PC-9 (cell line): ENCODE measurements at regions not wholly inside any gene's neighbourhood (a gene's known extent, or its start where the extent isn't known, plus 50 kb on each side); places are given as distances from the start of the nearest gene placed in this dataset.

Experiments
- BruUV-seq: library from RNA; stranded (reverse); fragments of 400-500 nt; replicated peaks from 2 replicates; lab custom pipeline; 2021; lab: Mats Ljungman, UMichigan
- CTCF ChIA-PET: fragments of 300-600 bp; sonication (Branson Sonifier 250); formaldehyde crosslinking; loops from one replicate; lab custom pipeline; 2022; ENCODE audit warnings: antibody characterized with exemption; lab: Charles Lee
- POLR2A ChIA-PET: fragments of 300-600 bp; sonication (Branson Sonifier 250); formaldehyde crosslinking; loops from one replicate; lab custom pipeline; 2022; ENCODE audit warnings: antibody characterized with exemption; ENCODE audit not compliant: unreplicated experiment; lab: Charles Lee
- DNase-seq, 2 experiments: peaks; one replicate each; pipeline versions ENCODE4 v3.0.0 to v3.0.0-alpha.2; 2015 to 2022; ENCODE audit warnings: mixed read lengths in 1 of 2
- H2AFZ ChIP-seq: fragments of 200-600 bp; sonication (generic); 2 replicates; pipeline ENCODE4 v1.8.1; 2017; ENCODE audit warnings: antibody characterized with exemption
- H3F3A ChIP-seq: fragments of 200-600 bp; sonication (generic); 2 replicates; pipeline ENCODE4 v1.8.1; 2017; ENCODE audit warnings: antibody characterized with exemption, mild to moderate bottlenecking, low read depth; ENCODE audit not compliant: insufficient read depth
- H3K27ac ChIP-seq: fragments of 200-600 bp; sonication (generic); 2 replicates; pipeline ENCODE4 v1.6.1; 2016; ENCODE audit warnings: mixed run types
- H3K27me3 ChIP-seq: fragments of 200-600 bp; sonication (generic); 2 replicates; pipeline ENCODE4 v1.6.1; 2016; ENCODE audit warnings: low read depth, mixed run types; ENCODE audit not compliant: insufficient read depth
- H3K36me3 ChIP-seq: fragments of 200-600 bp; sonication (generic); 2 replicates; pipeline ENCODE4 v1.6.1; 2016; ENCODE audit warnings: low read depth, mixed run types
- H3K4me1 ChIP-seq: fragments of 200-600 bp; sonication (generic); replicated peaks from 2 replicates; pipeline ENCODE4 v1.6.1; 2016; ENCODE audit warnings: mixed run types; ENCODE audit not compliant: insufficient read depth
- H3K4me2 ChIP-seq: fragments of 200-600 bp; sonication (generic); 2 replicates; pipeline ENCODE4 v1.6.1; 2017; ENCODE audit warnings: mixed run types
- H3K4me3 ChIP-seq: fragments of 200-600 bp; sonication (generic); 2 replicates; pipeline ENCODE4 v1.6.1; 2016; ENCODE audit warnings: mixed run types
- H3K79me2 ChIP-seq: fragments of 200-600 bp; sonication (generic); 2 replicates; pipeline ENCODE4 v1.6.1; 2017; ENCODE audit warnings: low read depth, mixed run types
- H3K9me2 ChIP-seq: fragments of 200-600 bp; sonication (generic); 2 replicates; pipeline ENCODE4 v1.8.1; 2017; ENCODE audit warnings: mild to moderate bottlenecking; ENCODE audit not compliant: insufficient read depth
- H3K9me3 ChIP-seq: fragments of 200-600 bp; sonication (generic); 2 replicates; pipeline ENCODE4 v1.8.1; 2016; ENCODE audit warnings: low read depth; ENCODE audit not compliant: insufficient read depth
- H4K20me1 ChIP-seq: fragments of 200-600 bp; sonication (generic); 2 replicates; pipeline ENCODE4 v1.8.1; 2017; ENCODE audit not compliant: insufficient read depth
- EZH2 ChIP-seq: fragments of 200-600 bp; sonication (generic); IDR thresholded peaks from 2 replicates; pipeline ENCODE4 v1.8.0; 2017; ENCODE audit warnings: antibody characterized with exemption, low read depth
- intact Hi-C: fragments of 100-400 bp; cut with micrococcal nuclease; formaldehyde crosslinking; loops from one replicate; pipeline ENCODE4 v1.10.0; 2022; ENCODE audit not compliant: unreplicated experiment
- TF ChIP-seq, protein P1 (sequence below): fragments of 200-600 bp; sonication (generic); conservative IDR thresholded peaks from 2 replicates; pipeline ENCODE4 v1.6.1; 2017; ENCODE audit warnings: mixed run types, antibody characterized with exemption, mild to moderate bottlenecking, moderate library complexity

DNA sequence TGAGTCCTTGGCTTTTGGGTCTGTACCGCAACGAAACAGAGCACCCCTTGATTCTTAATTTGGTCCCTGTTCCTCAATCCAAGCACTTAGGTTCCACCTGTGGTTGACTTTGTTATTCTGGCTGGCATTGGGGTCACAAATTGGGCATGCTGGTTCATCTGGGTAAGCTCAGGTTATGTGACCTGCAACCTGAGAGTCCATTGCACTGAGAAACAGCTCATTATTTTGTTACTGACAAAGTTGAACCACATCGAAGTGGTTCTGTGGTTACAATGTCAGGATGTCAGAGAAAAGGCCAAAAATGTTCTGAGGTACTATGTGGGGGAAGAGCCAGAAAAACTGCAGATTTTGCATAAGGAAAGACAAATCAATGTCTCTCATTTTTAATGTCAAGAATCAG is 74.2 kb downstream of the ZNF621 start:
- CTCF ChIA-PET = no interaction called here
- intact Hi-C loops = no loop called here
- Histone ChIP-seq H3K9me3 (no peaks in the 10 kb centered on the region), H3K27me3 (no peaks in the 10 kb centered on the region), H3K4me1 (no peaks in the 10 kb centered on the region), H3K9me2 (no peaks in the 10 kb centered on the region), H3K4me2 (no peak overlapping the region), H3K27ac (no peak overlapping the region), H4K20me1 (no peaks in the 10 kb centered on the region), H3K79me2 (no peaks in the 10 kb centered on the region), H3F3A (no peaks in the 10 kb centered on the region), H3K36me3 (no peaks in the 10 kb centered on the region), H2AFZ (no peak overlapping the region), H3K4me3 (no peak overlapping the region)
- no TSS peak for BruUV-seq
- TF ChIP-seq, protein P1, sequence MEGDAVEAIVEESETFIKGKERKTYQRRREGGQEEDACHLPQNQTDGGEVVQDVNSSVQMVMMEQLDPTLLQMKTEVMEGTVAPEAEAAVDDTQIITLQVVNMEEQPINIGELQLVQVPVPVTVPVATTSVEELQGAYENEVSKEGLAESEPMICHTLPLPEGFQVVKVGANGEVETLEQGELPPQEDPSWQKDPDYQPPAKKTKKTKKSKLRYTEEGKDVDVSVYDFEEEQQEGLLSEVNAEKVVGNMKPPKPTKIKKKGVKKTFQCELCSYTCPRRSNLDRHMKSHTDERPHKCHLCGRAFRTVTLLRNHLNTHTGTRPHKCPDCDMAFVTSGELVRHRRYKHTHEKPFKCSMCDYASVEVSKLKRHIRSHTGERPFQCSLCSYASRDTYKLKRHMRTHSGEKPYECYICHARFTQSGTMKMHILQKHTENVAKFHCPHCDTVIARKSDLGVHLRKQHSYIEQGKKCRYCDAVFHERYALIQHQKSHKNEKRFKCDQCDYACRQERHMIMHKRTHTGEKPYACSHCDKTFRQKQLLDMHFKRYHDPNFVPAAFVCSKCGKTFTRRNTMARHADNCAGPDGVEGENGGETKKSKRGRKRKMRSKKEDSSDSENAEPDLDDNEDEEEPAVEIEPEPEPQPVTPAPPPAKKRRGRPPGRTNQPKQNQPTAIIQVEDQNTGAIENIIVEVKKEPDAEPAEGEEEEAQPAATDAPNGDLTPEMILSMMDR = no peak
- TF ChIP-seq EZH2 = no peak
- DNase-seq = no peak
- POLR2A ChIA-PET = no interaction called here

DNA sequence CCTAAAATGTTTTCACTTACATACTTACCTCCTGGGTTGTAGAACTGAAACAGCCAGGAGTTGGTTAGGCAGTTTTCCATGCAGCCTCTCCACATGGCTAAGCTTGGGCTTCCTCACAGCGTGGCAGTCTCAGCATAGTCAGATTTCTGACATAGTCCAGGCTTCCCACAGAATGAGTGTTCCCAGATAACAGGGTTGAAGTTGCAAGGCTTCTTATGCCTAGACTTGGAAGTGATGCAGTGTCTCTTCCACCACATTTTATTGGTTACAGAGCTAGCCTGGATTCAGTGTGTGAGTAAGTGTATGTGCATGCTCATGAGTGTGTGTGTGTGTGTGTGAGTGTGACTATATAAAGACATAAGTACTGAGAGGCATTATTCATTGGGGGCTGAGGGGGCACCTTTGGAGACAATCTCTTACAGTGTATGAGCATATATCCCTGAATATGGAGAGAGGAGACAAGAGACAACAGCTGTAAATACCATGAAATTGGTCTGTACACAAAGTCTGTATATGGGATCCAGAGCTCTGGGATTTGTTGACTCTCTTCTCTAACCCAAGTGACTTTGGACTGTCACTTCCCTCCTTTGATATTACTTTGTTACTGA is 78.1 kb downstream of the ZNF621 start:
- Histone ChIP-seq H3K9me3 (no peaks in the 10 kb centered on the region), H3K4me3 (no peak overlapping the region), H3F3A (no peaks in the 10 kb centered on the region), H3K79me2 (no peaks in the 10 kb centered on the region), H4K20me1 (no peaks in the 10 kb centered on the region), H3K27ac (no peak overlapping the region), H3K4me1 (no peaks in the 10 kb centered on the region), H3K4me2 (no peak overlapping the region), H3K9me2 (no peaks in the 10 kb centered on the region; the same call in 1 of the 2 replicates), H3K27me3 (no peaks in the 10 kb centered on the region), H3K36me3 (no peaks in the 10 kb centered on the region), H2AFZ (no peak overlapping the region)
- no peak for TF ChIP-seq EZH2
- TF ChIP-seq, protein P1 = no peak
- intact Hi-C loops = no loop called here
- BruUV-seq = no TSS peak
- DNase-seq = no peak
- CTCF ChIA-PET = no interaction called here
- POLR2A ChIA-PET = no interaction called here

DNA sequence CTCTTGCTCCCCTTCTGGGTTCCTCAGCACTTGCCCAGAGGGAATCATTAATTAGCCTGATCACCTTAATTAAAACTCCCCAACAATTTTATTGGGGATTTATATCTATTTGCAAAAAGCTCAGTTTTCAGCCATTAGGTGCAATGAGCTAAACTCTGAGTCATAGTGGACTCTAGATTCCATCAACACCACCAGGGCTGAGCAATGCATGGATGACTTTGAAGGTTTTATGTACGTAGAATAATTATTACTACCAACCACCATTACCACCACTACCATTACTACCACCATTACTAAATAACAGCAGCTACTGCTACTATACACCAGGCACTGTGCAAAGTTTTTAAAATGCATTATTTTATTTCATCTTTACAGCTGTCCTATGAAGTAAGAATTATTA is 81.2 kb downstream of the ZNF621 start:
- CTCF ChIA-PET = no interaction called here
- no peak overlapping the region for H2AFZ ChIP-seq

DNA sequence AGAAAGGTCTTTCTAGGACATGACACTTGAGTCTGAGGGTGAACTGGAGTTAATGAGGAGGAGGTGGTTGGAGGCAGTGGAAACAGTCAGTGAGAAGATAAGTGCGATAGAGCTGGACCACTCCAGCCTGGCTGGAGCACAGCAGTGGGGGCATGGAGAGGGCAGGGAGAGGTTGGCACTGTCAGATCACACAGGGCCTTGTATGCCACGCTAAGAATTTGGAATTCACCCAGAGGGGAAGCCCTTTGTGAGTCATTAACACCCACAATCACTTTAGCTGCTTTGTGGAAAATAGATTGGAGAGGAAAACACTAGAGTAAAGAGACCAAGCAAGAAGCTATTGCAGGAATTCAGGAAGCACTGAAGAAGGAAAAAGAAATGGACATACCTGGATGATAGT is 83.3 kb downstream of the ZNF621 start:
- no TSS peak for BruUV-seq
- intact Hi-C loops = no loop called here
- H3K4me3 ChIP-seq = no peak overlapping the region
- no peak overlapping the region for H2AFZ ChIP-seq
- TF ChIP-seq, protein P1 = no peak
- no peak for TF ChIP-seq EZH2
- CTCF ChIA-PET = no interaction called here
- no peaks in the 10 kb centered on the region for H4K20me1 ChIP-seq
- H3K79me2 ChIP-seq = no peaks in the 10 kb centered on the region
- no peaks in the 10 kb centered on the region for H3K36me3 ChIP-seq
- no peak overlapping the region for H3K27ac ChIP-seq
- no peaks in the 10 kb centered on the region for H3K4me1 ChIP-seq
- no peaks in the 10 kb centered on the region for H3K9me3 ChIP-seq
- H3K9me2 ChIP-seq = no peaks in the 10 kb centered on the region; the same call in 1 of the 2 replicates
- POLR2A ChIA-PET = no interaction called here
- H3F3A ChIP-seq = no peaks in the 10 kb centered on the region
- no peaks in the 10 kb centered on the region for H3K27me3 ChIP-seq
- H3K4me2 ChIP-seq = no peak overlapping the region
- DNase-seq = no peak

More for the DNA sequence above, 81.2 kb downstream of the ZNF621 start:
- no peaks in the 10 kb centered on the region for H3K9me3 ChIP-seq
- TF ChIP-seq EZH2 = no peak
- H3K36me3 ChIP-seq = no peaks in the 10 kb centered on the region
- no peaks in the 10 kb centered on the region for H3K27me3 ChIP-seq
- H3K4me2 ChIP-seq = no peak overlapping the region
- POLR2A ChIA-PET = no interaction called here
- no peaks in the 10 kb centered on the region for H3F3A ChIP-seq
- intact Hi-C loops = no loop called here
- no peaks in the 10 kb centered on the region; the same call in 1 of the 2 replicates for H3K9me2 ChIP-seq
- H3K27ac ChIP-seq = no peak overlapping the region
- no peaks in the 10 kb centered on the region for H4K20me1 ChIP-seq
- H3K79me2 ChIP-seq = no peaks in the 10 kb centered on the region
- no peaks in the 10 kb centered on the region for H3K4me1 ChIP-seq
- H3K4me3 ChIP-seq = no peak overlapping the region
- BruUV-seq = no TSS peak
- DNase-seq = no peak
